ENCODE measurements at regions not wholly inside any gene's neighbourhood (a gene's known extent, or its start where the extent isn't known, plus 50 kb on each side); places are given as distances from the start of the nearest gene placed in this dataset.

DNA sequence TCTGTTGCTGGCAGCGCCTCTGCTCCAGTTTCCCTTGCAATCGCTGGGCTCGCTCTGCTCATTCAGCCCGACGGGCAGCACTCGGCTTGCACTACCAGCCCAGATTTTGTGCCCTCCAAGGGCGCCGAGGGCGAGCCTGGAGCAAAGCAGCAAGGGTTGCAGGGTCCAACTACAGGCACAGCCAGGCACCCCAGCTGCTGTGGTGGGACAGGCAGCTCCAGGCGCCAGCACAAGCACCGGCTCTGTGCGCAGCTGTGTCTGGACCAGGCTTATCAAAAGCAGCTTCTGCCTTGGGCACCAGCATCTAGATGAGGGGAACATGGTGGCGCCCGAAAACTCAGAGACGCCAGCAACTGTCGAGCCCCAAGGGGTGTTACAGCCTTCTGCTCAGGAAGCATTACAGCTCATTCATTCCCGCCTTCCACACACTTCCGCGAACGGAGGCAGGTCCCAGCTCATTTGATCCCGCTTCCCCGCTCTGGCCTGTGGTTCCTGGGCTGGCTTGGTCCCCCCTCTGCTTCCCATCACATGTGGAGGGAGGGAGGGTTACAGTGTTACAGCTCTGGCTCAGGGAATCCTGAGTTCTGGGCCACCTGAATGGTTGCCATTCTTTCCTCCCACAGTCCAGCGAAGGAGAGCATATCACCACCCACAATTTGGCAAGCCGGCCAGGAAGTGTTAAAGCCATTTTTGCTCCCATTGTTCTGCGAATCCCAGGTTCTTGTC lies 409.9 kb upstream of the ALCAM start:
- Histone ChIP-seq H3K27me3 (no peaks in the 10 kb centered on the region), H3K27ac (no peak overlapping the region), H3K4me3 (no peak overlapping the region), H3K4me1 (no peaks in the 10 kb centered on the region), H3K36me3 (no peaks in the 10 kb centered on the region), H3K9me3 (no peaks in the 10 kb centered on the region)
- DNase-seq = peak; percentile 56
- ATAC-seq = no peak
- TF ChIP-seq, protein P1, sequence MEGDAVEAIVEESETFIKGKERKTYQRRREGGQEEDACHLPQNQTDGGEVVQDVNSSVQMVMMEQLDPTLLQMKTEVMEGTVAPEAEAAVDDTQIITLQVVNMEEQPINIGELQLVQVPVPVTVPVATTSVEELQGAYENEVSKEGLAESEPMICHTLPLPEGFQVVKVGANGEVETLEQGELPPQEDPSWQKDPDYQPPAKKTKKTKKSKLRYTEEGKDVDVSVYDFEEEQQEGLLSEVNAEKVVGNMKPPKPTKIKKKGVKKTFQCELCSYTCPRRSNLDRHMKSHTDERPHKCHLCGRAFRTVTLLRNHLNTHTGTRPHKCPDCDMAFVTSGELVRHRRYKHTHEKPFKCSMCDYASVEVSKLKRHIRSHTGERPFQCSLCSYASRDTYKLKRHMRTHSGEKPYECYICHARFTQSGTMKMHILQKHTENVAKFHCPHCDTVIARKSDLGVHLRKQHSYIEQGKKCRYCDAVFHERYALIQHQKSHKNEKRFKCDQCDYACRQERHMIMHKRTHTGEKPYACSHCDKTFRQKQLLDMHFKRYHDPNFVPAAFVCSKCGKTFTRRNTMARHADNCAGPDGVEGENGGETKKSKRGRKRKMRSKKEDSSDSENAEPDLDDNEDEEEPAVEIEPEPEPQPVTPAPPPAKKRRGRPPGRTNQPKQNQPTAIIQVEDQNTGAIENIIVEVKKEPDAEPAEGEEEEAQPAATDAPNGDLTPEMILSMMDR (IDR thresholded peaks at IDR 0.05) = no peak
- intact Hi-C loops (cut with DNase I) = no loop called here

- Histone ChIP-seq H3K4me3 (no peak overlapping the region), H3K27ac (no peak overlapping the region), H3K27me3 (no peaks in the 10 kb centered on the region), H3K9me3 (no peaks in the 10 kb centered on the region), H3K36me3 (no peaks in the 10 kb centered on the region), H3K4me1 (no peaks in the 10 kb centered on the region)
- intact Hi-C loops (cut with DNase I) = no loop called here
- no peak for ATAC-seq
- DNase-seq = no peak
- TF ChIP-seq, protein P1 (IDR thresholded peaks at IDR 0.05) = no peak
These were observed 406.1 kb upstream of the ALCAM start for GRCh38 chr3:104960579-104960978.

DNA sequence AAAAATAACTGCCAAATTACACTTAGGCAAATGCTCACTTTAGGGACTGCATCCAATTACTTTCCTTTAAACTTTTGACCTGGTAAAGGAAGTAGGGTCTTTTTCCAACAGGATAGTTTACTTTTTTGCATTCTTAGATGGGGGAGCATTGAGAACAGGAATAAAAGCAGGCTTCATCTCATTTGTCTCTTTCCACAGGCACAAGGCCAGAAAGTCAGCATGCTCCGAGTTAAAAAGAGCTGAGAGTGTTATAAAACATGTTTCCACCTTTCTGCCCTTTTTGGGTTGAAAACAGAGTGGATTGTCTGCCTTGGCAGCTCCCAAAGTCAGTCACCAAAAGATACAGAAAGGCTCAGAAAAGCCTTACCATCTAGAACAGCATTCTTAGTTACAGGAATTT lies 404.9 kb upstream of the ALCAM start:
- Histone ChIP-seq H3K4me3 (no peak overlapping the region), H3K9me3 (no peaks in the 10 kb centered on the region), H3K27ac (no peak overlapping the region), H3K27me3 (no peaks in the 10 kb centered on the region), H3K36me3 (no peaks in the 10 kb centered on the region), H3K4me1 (no peaks in the 10 kb centered on the region)
- DNase-seq = no peak
- intact Hi-C loops (cut with DNase I) = no loop called here
- TF ChIP-seq, protein P1 (IDR thresholded peaks at IDR 0.05) = no peak
- ATAC-seq = no peak

GRCh38 chr3:104974316-104974715 lies 392.4 kb upstream of the ALCAM start:
- ATAC-seq (no peak), DNase-seq (no peak)
- intact Hi-C loops (cut with DNase I) = no loop called here
- Histone ChIP-seq H3K27ac (no peak overlapping the region), H3K9me3 (no peaks in the 10 kb centered on the region), H3K36me3 (no peaks in the 10 kb centered on the region), H3K27me3 (no peaks in the 10 kb centered on the region), H3K4me3 (no peak overlapping the region), H3K4me1 (no peaks in the 10 kb centered on the region)
- TF ChIP-seq, protein P1 (IDR thresholded peaks at IDR 0.05) = no peak

DNA sequence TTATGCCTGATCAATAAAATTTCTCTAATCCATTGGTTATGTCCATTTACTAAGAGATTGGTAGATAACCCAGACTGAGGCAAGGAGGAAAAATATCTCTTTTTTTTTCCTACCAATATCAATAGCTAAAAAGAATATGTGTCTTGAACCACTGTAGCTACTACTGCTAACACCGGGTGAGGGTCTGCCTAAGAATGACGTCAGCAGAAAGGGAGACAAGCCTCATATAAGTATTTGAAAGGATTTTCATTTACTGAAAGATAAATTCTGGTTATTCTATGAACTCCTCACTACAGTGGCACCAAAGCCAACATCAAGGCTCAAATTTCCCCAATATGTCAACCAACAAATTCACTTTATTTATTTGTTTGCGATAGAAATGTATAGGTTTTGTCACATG lies 389.0 kb upstream of the ALCAM start:
- no peaks in the 10 kb centered on the region for H3K27me3 ChIP-seq
- no peak for ATAC-seq
- H3K4me1 ChIP-seq = no peaks in the 10 kb centered on the region
- no peaks in the 10 kb centered on the region for H3K9me3 ChIP-seq
- no peak overlapping the region for H3K4me3 ChIP-seq
- H3K36me3 ChIP-seq = no peaks in the 10 kb centered on the region
- no peak for DNase-seq
- TF ChIP-seq, protein P1 (IDR thresholded peaks at IDR 0.05) = no peak
- intact Hi-C loops (cut with DNase I) = no loop called here
- no peak overlapping the region for H3K27ac ChIP-seq

GRCh38 chr3:104982130-104982529 lies 384.6 kb upstream of the ALCAM start:
- intact Hi-C loops (cut with DNase I) = no loop called here
- no peak for DNase-seq
- ATAC-seq = no peak
- Histone ChIP-seq H3K4me1 (no peaks in the 10 kb centered on the region), H3K4me3 (no peak overlapping the region), H3K27me3 (no peaks in the 10 kb centered on the region), H3K27ac (no peak overlapping the region), H3K36me3 (no peaks in the 10 kb centered on the region), H3K9me3 (no peaks in the 10 kb centered on the region)
- TF ChIP-seq, protein P1 (IDR thresholded peaks at IDR 0.05) = no peak

Data from upper lobe of right lung (tissue), 1 donor.